Mesenchymal stem cell (in vitro differentiated cells and primary cell): ENCODE measurements at regions not wholly inside any gene's neighbourhood (a gene's known extent, or its start where the extent isn't known, plus 50 kb on each side); places are given as distances from the start of the nearest gene placed in this dataset.

ENCODE experiments used
- DNase-seq: peaks from one replicate; pipeline ENCODE4 v3.0.0-alpha.2; 2013
- H2AFZ ChIP-seq: one replicate; pipeline ENCODE4 v1.6.1; 2013; ENCODE audit warnings: low read depth, mild to moderate bottlenecking, control low read depth, inconsistent platforms, low read length, moderate library complexity
- H2AK5ac ChIP-seq: 2 replicates; pipeline ENCODE4 v1.6.1; 2013; ENCODE audit warnings: low read length, moderate library complexity, mild to moderate bottlenecking, inconsistent platforms; ENCODE audit not compliant: severe bottlenecking
- H2BK120ac ChIP-seq: one replicate; pipeline ENCODE4 v1.6.1; 2013; ENCODE audit warnings: low read depth, mild to moderate bottlenecking, inconsistent platforms, low read length, moderate library complexity
- H2BK12ac ChIP-seq, 2 experiments: one replicate each; pipeline ENCODE4 v1.6.1; 2013; ENCODE audit warnings: inconsistent platforms in 2 of 2, low read length in 2 of 2, mild to moderate bottlenecking in 2 of 2, moderate library complexity in 2 of 2, control low read depth in 1 of 2
- H2BK15ac ChIP-seq: one replicate; pipeline ENCODE4 v1.6.1; 2013; ENCODE audit warnings: mild to moderate bottlenecking, low read depth, inconsistent platforms; ENCODE audit not compliant: poor library complexity, severe bottlenecking
- H2BK5ac ChIP-seq: 2 replicates; pipeline ENCODE4 v1.6.1; 2013; ENCODE audit warnings: low read depth, mild to moderate bottlenecking, low read length, control low read depth, inconsistent platforms; ENCODE audit not compliant: poor library complexity, severe bottlenecking
- H3K14ac ChIP-seq, 2 experiments: one replicate each; pipeline ENCODE4 v1.6.1; 2013; ENCODE audit warnings: inconsistent platforms in 2 of 2, low read length in 2 of 2, control low read depth in 1 of 2, mild to moderate bottlenecking in 1 of 2, moderate library complexity in 1 of 2
- H3K18ac ChIP-seq, 2 experiments: one replicate each; pipeline ENCODE4 v1.6.1; 2013; ENCODE audit warnings: inconsistent platforms in 2 of 2, low read length in 2 of 2, control low read depth in 1 of 2, low read depth in 1 of 2, mild to moderate bottlenecking in 1 of 2
- H3K23ac ChIP-seq, 2 experiments: one replicate each; pipeline ENCODE4 v1.6.1; 2013; ENCODE audit warnings: inconsistent platforms in 2 of 2, low read length in 2 of 2, mild to moderate bottlenecking in 2 of 2, moderate library complexity in 2 of 2, control low read depth in 1 of 2
- H3K27ac ChIP-seq: 2 replicates; pipeline ENCODE4 v1.5.1; 2013; ENCODE audit warnings: mild to moderate bottlenecking, moderate library complexity, low read length, control low read depth, inconsistent platforms; ENCODE audit not compliant: poor library complexity, severe bottlenecking
- H3K27me3 ChIP-seq, 2 experiments: 2 replicates each; pipeline versions ENCODE4 v1.6.1 to v1.7.0; 2013; ENCODE audit warnings: low read length in 2 of 2, mild to moderate bottlenecking in 2 of 2, moderate library complexity in 2 of 2, control low read depth in 1 of 2, inconsistent platforms in 1 of 2; ENCODE audit not compliant: control insufficient read depth in 1 of 2, insufficient read depth in 1 of 2
- H3K36me3 ChIP-seq, 2 experiments: 2 replicates each; pipeline versions ENCODE4 v1.6.1 to v1.7.0; 2013; ENCODE audit warnings: low read length in 2 of 2, control low read depth in 1 of 2, inconsistent platforms in 1 of 2, low read depth in 1 of 2, mild to moderate bottlenecking in 1 of 2; ENCODE audit not compliant: insufficient read depth in 2 of 2, control insufficient read depth in 1 of 2
- H3K4ac ChIP-seq, 2 experiments: one replicate each; pipeline ENCODE4 v1.6.1; 2013; ENCODE audit warnings: inconsistent platforms in 2 of 2, low read length in 2 of 2, mild to moderate bottlenecking in 2 of 2, moderate library complexity in 2 of 2, control low read depth in 1 of 2, low read depth in 1 of 2
- H3K4me1 ChIP-seq: 2 replicates; pipeline ENCODE4 v1.6.1; 2013; ENCODE audit warnings: low read depth, low read length, control low read depth; ENCODE audit not compliant: control insufficient read depth, insufficient read depth
- H3K4me2 ChIP-seq: 2 replicates; pipeline ENCODE4 v1.6.1; 2013; ENCODE audit warnings: low read length, mild to moderate bottlenecking, inconsistent platforms; ENCODE audit not compliant: poor library complexity, severe bottlenecking
- H3K4me3 ChIP-seq, 2 experiments: 2 replicates each; pipeline versions ENCODE4 v1.5.1 to v1.7.0; 2013; ENCODE audit warnings: low read length in 2 of 2, mild to moderate bottlenecking in 2 of 2, control low read depth in 1 of 2, low read depth in 1 of 2; ENCODE audit not compliant: insufficient read depth in 1 of 2
- H3K79me1 ChIP-seq: replicated peaks from 2 replicates; pipeline ENCODE4 v1.6.1; 2013; ENCODE audit warnings: mild to moderate bottlenecking, control low read depth, low read length, inconsistent platforms; ENCODE audit not compliant: poor library complexity, severe bottlenecking
- H3K9ac ChIP-seq: 2 replicates; pipeline ENCODE4 v1.7.0; 2013; ENCODE audit warnings: mild to moderate bottlenecking, low read length, moderate library complexity
- H3K9me3 ChIP-seq: 2 replicates; pipeline ENCODE4 v1.7.0; 2013; ENCODE audit warnings: mild to moderate bottlenecking, low read length; ENCODE audit not compliant: control insufficient read depth
- H4K8ac ChIP-seq: one replicate; pipeline ENCODE4 v1.6.1; 2013; ENCODE audit warnings: inconsistent platforms, mild to moderate bottlenecking, low read length, moderate library complexity
- H4K91ac ChIP-seq: one replicate; pipeline ENCODE4 v1.6.1; 2013; ENCODE audit warnings: mild to moderate bottlenecking, low read length, inconsistent platforms
- WGBS: methylation state at CpG from one replicate; pipeline ENCODE4 v1.1.7; 2013; ENCODE audit warnings: mixed read lengths; 5-methylcytosine and 5-hydroxymethylcytosine counted together

- no peaks in the 10 kb centered on the region for H3K4me1 ChIP-seq
- DNase-seq: no peak
- H3K9me3 ChIP-seq: no peaks in the 10 kb centered on the region
- H3K79me1 ChIP-seq: no peaks in the 10 kb centered on the region
- H3K4me3 ChIP-seq: no peak overlapping the region
- H3K4ac ChIP-seq: no peak overlapping the region
- no peak overlapping the region for H4K91ac ChIP-seq
- H2BK5ac ChIP-seq: no peak overlapping the region
- H3K9ac ChIP-seq: no peak overlapping the region
- H3K18ac ChIP-seq: no peak overlapping the region
- H2BK12ac ChIP-seq: no peak overlapping the region
- H3K36me3 ChIP-seq: no peaks in the 10 kb centered on the region
- no peak overlapping the region for H2AFZ ChIP-seq
- H3K14ac ChIP-seq: no peak overlapping the region
- no peak overlapping the region for H3K27ac ChIP-seq
- H2BK120ac ChIP-seq: no peak overlapping the region
- no peak overlapping the region for H2BK15ac ChIP-seq
- H2AK5ac ChIP-seq: no peak overlapping the region
- no peaks in the 10 kb centered on the region for H3K27me3 ChIP-seq
- no peak overlapping the region for H3K4me2 ChIP-seq
- H3K23ac ChIP-seq: no peak overlapping the region
- WGBS: no CpG with 5 or more reads among the region's 1 CpG
- no peak overlapping the region for H4K8ac ChIP-seq
These were observed 314.8 kb downstream of the BCHE start for GRCh38 chr3:165522386-165522785.

GRCh38 chr3:165521131-165521871, 315.9 kb downstream of the BCHE start:
- no peak overlapping the region for H4K8ac ChIP-seq

GRCh38 chr3:165519687-165520086, 317.5 kb downstream of the BCHE start:
- Histone ChIP-seq H3K23ac (no peak overlapping the region), H2BK12ac (no peak overlapping the region), H2AFZ (no peak overlapping the region), H3K18ac (no peak overlapping the region), H3K36me3 (no peaks in the 10 kb centered on the region), H3K9ac (no peak overlapping the region), H3K4ac (no peak overlapping the region), H2BK120ac (no peak overlapping the region), H3K79me1 (no peaks in the 10 kb centered on the region), H2BK5ac (no peak overlapping the region), H2BK15ac (no peak overlapping the region), H2AK5ac (no peak overlapping the region), H3K27ac (no peak overlapping the region), H4K8ac (no peak overlapping the region), H3K4me1 (no peaks in the 10 kb centered on the region), H3K4me2 (no peak overlapping the region), H3K27me3 (no peaks in the 10 kb centered on the region), H4K91ac (no peak overlapping the region), H3K4me3 (no peak overlapping the region), H3K9me3 (no peaks in the 10 kb centered on the region), H3K14ac (no peak overlapping the region)
- DNase-seq: no peak
- WGBS: 95% methylated on average over 4 of the region's 4 CpGs

More at GRCh38 chr3:165521131-165521871, 315.9 kb downstream of the BCHE start:
- Histone ChIP-seq H3K9ac (no peak overlapping the region), H3K4me2 (no peak overlapping the region), H3K36me3 (no peaks in the 10 kb centered on the region), H2BK5ac (no peak overlapping the region), H3K14ac (no peak overlapping the region), H2BK12ac (no peak overlapping the region), H3K27me3 (no peaks in the 10 kb centered on the region), H3K4me1 (no peaks in the 10 kb centered on the region), H3K27ac (no peak overlapping the region), H3K18ac (no peak overlapping the region), H3K9me3 (no peaks in the 10 kb centered on the region), H3K4ac (no peak overlapping the region), H2AFZ (no peak overlapping the region), H3K79me1 (no peaks in the 10 kb centered on the region), H2AK5ac (no peak overlapping the region), H4K91ac (no peak overlapping the region), H2BK15ac (no peak overlapping the region), H2BK120ac (no peak overlapping the region), H3K4me3 (no peak overlapping the region), H3K23ac (no peak overlapping the region)
- 86% methylated on average over 1 of the region's 2 CpGs for WGBS
- DNase-seq: no peak

GRCh38 chr3:165518346-165518745, 318.9 kb downstream of the BCHE start:
- Histone ChIP-seq H2BK120ac (no peak overlapping the region), H2AFZ (no peak overlapping the region), H3K23ac (no peak overlapping the region), H2BK12ac (no peak overlapping the region), H4K91ac (no peak overlapping the region), H3K27ac (no peak overlapping the region), H3K9ac (no peak overlapping the region), H3K79me1 (no peaks in the 10 kb centered on the region), H4K8ac (no peak overlapping the region), H3K4me3 (no peak overlapping the region), H3K4ac (no peak overlapping the region), H3K18ac (no peak overlapping the region), H3K36me3 (no peaks in the 10 kb centered on the region), H2BK5ac (no peak overlapping the region), H3K14ac (no peak overlapping the region), H2AK5ac (no peak overlapping the region), H3K4me1 (no peaks in the 10 kb centered on the region), H3K4me2 (no peak overlapping the region), H2BK15ac (no peak overlapping the region), H3K27me3 (no peaks in the 10 kb centered on the region), H3K9me3 (no peaks in the 10 kb centered on the region)
- DNase-seq: peak; percentile 13
- 71% methylated on average over 2 of the region's 2 CpGs for WGBS
